ENCODE measurements at regions not wholly inside any gene's neighbourhood (a gene's known extent, or its start where the extent isn't known, plus 50 kb on each side); places are given as distances from the start of the nearest gene placed in this dataset.
"Not testable (repeated sequence)": the region's sequence is repeated elsewhere in the genome, so short reads cannot be mapped to it uniquely, and the experiment has no call there.

DNA sequence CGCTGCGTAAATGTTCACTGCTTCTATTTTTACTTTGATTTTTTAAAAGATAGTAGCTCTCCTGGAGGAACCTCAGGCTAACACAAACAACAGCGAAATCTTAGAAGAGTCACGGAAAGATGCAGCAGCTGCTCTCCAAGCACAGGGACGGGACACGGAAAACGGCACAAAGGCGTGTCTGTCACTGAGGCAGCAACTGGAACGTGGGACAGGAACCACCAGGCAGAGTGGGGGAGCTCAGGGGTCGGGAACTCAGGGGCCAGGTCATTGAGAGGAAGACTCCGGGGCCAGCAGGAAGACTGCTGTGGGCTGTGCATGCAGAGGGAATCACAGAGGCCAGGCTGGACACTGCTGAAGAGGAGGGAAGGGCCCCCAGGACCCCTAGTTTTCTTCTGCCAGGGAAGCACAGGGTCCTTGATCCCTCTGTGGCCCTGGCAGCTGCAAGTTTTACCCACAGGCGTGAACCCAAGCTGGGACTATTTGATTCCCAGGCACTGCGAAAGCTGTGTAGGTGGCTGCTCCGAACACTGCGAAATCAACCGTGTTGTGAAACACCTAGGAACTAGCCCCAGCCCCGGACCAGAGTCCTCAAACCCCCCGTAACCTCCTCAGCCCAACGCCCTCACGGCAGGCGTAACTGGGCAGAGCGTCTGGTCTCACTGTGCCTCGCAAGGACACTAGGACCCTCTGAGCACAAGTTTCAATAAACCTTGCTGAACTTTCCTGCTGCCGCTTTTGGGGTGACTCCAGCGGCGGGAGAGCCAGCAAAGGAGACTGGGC, 263.0 kb downstream of the EIPR1 start:
- DNase-seq: no peak

- no peak for DNase-seq
Measured at GRCh38 chr2:3113769-3114168, 263.8 kb downstream of the EIPR1 start.

DNA sequence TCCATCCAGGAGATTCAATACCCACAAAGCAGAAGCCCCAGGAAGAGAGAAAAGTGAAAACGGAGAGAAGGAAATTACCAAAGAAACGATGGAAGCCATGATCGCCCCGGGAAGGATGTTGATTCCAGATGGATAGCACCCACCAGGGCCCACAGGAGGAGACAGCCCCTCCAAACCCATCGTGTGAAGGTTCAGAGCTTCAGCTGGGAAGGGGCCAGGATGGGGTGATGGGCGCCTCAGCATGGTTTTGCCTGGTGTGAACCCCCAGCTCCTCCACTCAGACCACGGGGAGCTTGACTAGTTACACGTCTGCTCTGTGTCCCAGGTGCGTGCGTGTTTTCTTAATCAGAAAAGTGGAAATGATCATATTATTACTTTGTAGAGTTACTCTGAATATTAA, 264.5 kb downstream of the EIPR1 start:
- DNase-seq: no peak

DNA sequence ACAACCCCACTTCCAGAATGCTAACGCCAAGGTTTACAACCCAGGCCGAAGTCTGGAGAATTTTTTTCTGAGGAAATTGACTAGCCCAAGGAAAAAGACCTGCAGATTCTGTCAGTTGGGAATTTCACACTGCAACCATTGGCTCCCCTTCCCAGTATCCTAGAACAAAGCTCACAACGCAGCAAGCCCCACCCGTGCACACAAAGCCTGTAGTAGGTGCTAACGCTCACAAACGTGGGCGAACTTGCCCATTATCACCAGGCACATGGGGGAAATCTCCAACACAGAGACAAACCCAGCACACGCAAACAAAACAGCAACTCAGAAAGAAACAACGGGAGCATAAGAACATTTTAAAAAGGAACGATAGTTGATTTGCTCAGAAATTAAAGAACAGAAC, 265.1 kb downstream of the EIPR1 start:
- DNase-seq: no peak

- DNase-seq: no peak
Measured at GRCh38 chr2:3112131-3112530, 265.5 kb downstream of the EIPR1 start.

DNA sequence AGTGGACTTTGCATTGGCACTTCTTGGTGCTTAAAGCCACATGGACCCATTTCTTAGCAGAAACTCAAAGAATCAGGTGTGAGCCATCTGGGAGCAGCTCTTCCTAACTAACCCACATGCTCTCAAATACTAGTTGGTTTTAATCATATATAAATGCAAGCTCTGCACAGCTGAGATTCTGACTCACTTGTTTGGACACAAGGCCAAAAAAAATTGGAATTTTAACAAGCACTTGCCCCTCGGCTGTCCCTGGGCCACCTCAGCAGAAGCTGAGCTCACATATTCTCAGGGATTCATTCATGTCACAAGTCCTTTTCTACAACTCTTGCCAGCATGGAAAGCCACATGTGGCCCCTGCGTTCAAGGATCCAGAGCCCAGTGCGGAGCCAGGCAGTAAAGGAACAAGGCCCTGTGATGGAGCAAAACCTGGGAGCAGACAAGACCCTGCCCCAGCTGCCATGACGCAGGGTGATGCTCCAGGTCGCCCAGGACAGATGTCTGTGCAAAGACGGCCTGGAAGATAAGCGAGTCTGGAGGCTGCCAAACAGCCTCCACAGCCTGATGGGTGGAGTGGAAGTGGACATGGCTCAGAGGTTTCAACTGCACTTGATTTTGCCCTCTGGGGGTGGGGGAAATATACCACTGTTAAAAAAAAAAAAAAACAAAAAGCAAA, 266.5 kb downstream of the EIPR1 start:
- DNase-seq: no peak

GRCh38 chr2:3110555-3110954, 267.1 kb downstream of the EIPR1 start:
- DNase-seq: no peak

DNA sequence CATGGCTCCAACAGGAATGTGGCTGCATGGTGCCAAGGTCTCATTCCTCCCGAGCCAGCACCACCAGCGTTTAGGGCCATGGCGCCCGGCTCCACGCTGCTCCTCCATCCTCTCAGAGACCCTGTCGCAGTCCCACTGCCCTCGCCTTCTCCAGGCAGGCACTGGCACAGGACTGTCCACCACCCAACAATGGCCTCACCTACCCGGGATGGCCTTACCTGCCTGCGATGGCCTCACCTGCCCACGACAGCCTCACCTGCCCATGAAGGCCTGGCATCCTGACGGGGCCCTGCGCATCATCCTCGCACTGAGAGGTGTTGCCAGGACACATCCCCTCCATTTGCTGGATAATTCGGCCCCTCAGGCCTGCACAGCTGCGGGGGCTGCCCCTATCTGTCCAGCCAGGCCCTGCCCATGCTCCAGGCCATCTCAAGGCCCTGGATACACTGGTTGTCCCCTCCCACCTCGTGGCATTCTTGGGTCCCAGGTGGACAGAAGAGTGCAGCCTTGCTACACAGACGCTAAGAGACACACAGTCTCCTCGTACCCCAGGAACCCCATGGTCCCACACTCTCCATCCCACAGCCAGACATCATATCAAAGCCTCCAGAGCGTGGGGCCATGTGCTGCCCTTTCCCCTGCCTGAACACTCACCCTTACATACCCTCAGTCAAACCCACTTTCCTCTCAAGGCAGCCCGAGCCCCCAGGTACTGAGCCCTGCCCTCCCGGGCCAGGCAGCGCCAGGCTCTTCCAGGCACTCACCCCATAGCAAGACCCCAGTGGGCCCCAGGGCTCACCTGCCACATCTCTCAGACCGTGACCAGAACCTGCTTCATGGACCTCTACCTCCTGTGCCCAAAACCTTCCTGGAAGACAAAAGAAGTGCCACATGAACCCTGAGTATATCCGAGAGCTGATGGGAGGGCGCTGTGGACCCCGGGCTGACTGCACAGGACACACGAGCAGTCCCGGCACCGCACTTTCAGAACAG, 268.6 kb downstream of the EIPR1 start:
- no peak for DNase-seq

DNA sequence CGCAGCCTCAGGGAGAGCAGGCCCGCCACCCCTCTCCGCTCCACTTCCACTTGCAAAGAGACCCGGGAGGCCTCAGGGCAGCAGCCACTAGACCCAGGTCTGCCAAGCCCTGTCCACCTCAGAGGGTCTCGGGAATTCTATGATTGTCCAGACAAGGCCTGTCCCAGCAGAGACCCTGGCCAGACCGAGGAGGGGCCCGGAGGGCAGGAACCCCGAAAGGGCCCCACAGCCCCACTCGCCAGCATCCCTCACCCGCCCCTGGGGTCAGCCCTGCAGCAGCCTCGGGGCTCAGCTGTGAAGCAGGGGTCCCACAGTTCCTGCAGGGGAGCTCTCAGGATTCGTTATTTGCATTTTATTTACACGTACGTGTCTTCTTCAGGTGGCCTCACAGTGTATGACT, 269.5 kb downstream of the EIPR1 start:
- no peak for DNase-seq

GRCh38 chr2:3107567-3107966, 270.1 kb downstream of the EIPR1 start:
- no peak for DNase-seq

GRCh38 chr2:3105814-3106569, 271.6 kb downstream of the EIPR1 start:
- no peak for DNase-seq

DNA sequence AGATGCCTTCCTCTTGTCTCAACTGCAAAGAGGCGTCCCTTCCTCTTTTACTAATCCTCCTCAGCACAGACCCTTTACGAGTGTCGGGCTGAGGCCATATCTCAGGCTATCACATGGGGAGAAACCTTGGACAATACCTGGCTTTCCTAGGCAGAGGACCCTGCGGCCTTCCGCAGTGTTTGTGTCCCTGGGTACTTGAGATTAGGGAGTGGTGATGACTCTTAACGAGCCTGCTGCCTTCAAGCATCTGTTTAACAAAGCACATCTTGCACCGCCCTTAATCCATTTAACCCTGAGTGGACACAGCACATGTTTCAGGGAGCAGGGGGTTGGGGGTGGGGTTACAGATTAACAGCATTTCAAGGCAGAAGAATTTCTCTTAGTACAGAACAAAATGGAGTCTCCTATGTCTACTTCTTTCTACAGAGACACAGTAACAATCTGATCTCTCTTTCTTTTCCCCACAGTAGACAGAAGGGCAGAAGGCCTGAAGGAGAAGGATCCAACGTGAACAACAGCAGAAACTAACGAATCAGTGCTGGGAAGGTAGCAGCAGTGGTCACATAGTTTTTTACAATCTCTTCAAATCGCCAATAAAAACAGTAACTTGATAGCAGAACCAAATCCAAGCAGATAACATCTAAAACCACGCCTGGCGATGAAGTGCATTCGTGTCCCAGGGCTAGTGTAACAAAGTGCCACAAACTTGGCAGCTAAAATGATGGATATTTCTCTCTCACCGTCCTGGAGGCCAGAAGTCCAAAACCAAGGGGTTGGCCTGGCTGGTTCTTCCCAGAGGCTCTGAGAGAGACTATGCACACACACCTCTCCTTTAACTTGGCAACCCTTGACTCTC, 272.4 kb downstream of the EIPR1 start:
- DNase-seq: not testable (repeated sequence)

GRCh38 chr2:3104261-3104660, 273.4 kb downstream of the EIPR1 start:
- DNase-seq: no peak

DNA sequence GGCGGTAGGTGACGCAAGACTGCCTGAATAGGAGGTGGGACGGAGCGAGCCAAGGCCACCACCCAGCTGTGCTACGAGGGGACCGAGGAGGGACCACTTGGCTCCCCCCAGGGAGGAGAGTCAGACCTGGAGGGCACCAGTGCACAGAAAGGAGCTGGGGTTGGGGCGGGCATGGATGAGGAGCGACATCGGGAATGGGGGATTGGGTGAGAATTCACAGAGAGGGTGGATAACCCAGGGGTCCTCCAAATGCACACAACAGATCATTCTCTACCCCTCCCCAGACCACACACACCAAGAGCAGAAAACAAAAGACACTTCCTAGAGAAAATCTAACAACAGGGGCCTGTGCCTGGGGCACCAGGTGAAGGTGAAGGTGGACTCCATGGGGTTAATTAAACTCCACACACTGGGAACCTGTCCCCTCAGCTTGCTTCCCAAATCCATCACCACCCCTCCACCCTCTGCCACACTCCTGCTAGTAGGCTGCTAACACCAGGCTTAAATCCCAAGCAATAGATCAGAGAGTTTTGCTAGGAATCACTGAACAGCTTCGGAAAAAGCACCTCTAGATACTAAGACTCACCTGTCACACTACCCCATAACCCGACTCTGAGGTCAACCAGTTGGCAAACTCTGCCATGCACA, 274.6 kb downstream of the EIPR1 start:
- no peak for DNase-seq

DNA sequence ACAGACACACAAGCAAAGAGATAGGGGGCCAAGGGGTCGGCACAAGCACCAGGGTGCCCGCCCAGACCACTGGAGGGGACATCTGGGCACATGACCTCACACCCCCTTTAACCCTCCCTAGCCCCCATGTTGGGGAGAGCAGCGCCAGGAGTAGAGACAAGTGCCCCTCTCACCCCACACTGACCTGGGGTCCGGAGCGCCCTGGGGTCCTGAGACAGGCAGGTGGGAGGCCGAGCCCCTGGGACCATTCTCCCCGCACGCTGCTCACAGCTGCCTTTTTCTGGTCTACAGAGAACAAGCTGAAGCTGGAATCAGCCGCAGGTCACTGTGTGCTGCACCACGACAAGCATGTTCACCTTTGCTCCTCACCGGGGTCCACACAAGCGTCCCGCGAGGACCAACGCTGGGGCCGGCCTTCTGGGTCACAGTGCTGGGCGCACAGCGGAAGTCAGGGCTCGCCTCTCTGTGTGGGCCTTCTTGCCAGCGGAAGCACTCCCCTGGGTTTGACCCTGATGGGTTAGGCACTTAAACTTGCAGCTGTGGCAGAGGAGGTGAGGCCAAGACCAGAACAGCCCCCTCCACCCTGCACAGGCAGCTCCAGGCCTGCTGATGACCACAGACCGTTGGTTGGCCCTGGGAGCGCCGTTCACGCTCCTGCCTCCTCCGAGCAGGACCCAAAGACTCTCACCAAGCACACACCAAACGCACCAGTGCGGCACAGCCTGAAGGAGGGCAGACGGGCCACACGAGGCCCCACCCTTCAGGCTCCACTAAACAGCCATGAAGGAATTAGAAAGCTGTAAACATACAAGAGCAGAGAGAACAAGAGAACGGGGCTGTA, 275.3 kb downstream of the EIPR1 start:
- no peak for DNase-seq

GRCh38 chr2:3101016-3101942, 276.3 kb downstream of the EIPR1 start:
- DNase-seq: no peak

DNA sequence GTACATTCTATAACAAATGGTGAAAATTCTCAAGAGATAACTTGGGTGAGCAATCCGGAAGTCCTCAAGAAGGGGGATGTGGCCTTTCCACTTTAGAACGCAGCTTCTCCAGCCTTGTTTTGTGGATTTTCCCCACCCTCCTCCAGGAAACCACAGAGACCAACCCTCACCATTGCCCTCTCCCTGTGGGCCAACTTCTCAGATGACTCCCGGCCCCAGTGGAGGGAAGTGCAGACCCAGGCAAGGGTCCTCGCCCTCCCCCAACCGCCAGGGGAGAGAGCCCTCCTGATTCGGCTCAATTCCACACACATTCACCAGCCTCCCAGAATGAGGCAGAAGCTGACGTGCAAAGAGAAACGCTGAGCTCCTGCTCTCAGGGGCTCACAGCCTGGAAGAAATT, 277.2 kb downstream of the EIPR1 start:
- no peak for DNase-seq

DNA sequence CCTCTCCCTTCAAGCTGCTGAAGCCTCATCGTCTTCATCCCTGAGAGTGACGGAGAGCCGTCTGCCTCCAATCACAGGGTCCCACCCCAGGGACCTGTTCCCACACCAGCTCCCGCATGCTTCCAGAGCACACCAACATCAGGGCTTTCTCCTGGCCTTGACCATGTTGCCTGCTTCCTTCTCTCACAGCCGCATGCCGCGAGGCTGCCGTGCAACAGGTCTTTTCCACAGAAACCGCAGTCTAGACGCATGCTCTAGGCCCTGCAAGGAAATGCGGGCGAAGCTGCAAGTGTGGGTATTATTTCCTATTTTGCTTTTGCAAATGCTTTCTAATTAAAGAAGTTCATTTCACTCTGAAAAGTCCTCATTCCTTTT, 277.8 kb downstream of the EIPR1 start:
- DNase-seq: no peak

Data from AML-193 (cell line).